Natural killer cell (primary cell): ENCODE measurements at regions not wholly inside any gene's neighbourhood (a gene's known extent, or its start where the extent isn't known, plus 50 kb on each side); places are given as distances from the start of the nearest gene placed in this dataset.
A peak's percentile ranks its signal among the peaks of the same experiment; 100 is the strongest.

ENCODE experiments used
- ATAC-seq, 3 donors: fragments of 150-1000 bp in 2 of 3; fragments of 200-7000 bp in 1 of 3; cut with Tn5 transposase; 1 replicate in 1 of 3; 2 replicates in 2 of 3; pipeline ENCODE4 v1.10.0; 2021; ENCODE audit warnings: mild to moderate bottlenecking in 2 of 3, moderate library complexity in 2 of 3
- DNase-seq, 2 donors: peaks; one replicate each; pipeline versions ENCODE4 v3.0.0 to v3.0.0-alpha.2; 2013 to 2021; ENCODE audit warnings: mixed read lengths in 1 of 2
- H3K27ac ChIP-seq: one replicate; pipeline ENCODE4 v1.5.1; 2013; ENCODE audit warnings: mild to moderate bottlenecking, low read length
- H3K27me3 ChIP-seq: one replicate; pipeline ENCODE4 v1.6.1; 2013; ENCODE audit warnings: low read length; ENCODE audit not compliant: control insufficient read depth, insufficient read depth
- H3K36me3 ChIP-seq: one replicate; pipeline ENCODE4 v1.6.1; 2013; ENCODE audit warnings: low read length; ENCODE audit not compliant: control insufficient read depth, insufficient read depth
- H3K4me1 ChIP-seq: one replicate; pipeline ENCODE4 v1.6.1; 2013; ENCODE audit warnings: low read length; ENCODE audit not compliant: control insufficient read depth, insufficient read depth
- H3K4me3 ChIP-seq: one replicate; pipeline ENCODE4 v1.5.1; 2013; ENCODE audit warnings: low read length
- H3K9me3 ChIP-seq: one replicate; pipeline ENCODE4 v1.6.1; 2013; ENCODE audit warnings: low read length; ENCODE audit not compliant: control insufficient read depth, insufficient read depth
- H3K27ac Mint-ChIP-seq, 2 donors: one replicate each; pipeline ENCODE4 v1.8.0; 2022; ENCODE audit warnings: mild to moderate bottlenecking in 2 of 2, mixed read lengths in 2 of 2, moderate library complexity in 1 of 2
- H3K27me3 Mint-ChIP-seq, 2 donors: one replicate each; pipeline ENCODE4 v1.8.0; 2022; ENCODE audit warnings: low read depth in 2 of 2, mixed read lengths in 2 of 2
- H3K36me3 Mint-ChIP-seq: one replicate; pipeline ENCODE4 v1.8.0; 2022; ENCODE audit warnings: mixed read lengths
- H3K4me1 Mint-ChIP-seq, 2 donors: one replicate each; pipeline ENCODE4 v1.8.0; 2022; ENCODE audit warnings: mixed read lengths in 2 of 2
- H3K4me3 Mint-ChIP-seq: one replicate; pipeline ENCODE4 v1.8.0; 2022; ENCODE audit warnings: mild to moderate bottlenecking, moderate library complexity, mixed read lengths
- H3K9me3 Mint-ChIP-seq, 2 donors: one replicate each; pipeline ENCODE4 v1.8.0; 2022; ENCODE audit warnings: mixed read lengths in 2 of 2
- WGBS: methylation state at CpG from one replicate; pipeline ENCODE4 v1.1.7; 2013; ENCODE audit warnings: missing lambda C conversion rate; ENCODE audit not compliant: insufficient coverage; 5-methylcytosine and 5-hydroxymethylcytosine counted together
- intact Hi-C: fragments of 100-400 bp; cut with micrococcal nuclease; formaldehyde crosslinking; loops from one replicate; pipeline ENCODE4 v1.14.2; 2022
- TF ChIP-seq, protein P1 (sequence below): fragments of 200-600 bp; IDR thresholded peaks from one replicate; pipeline ENCODE4 v1.8.0; 2022; ENCODE audit warnings: antibody characterized with exemption

DNA sequence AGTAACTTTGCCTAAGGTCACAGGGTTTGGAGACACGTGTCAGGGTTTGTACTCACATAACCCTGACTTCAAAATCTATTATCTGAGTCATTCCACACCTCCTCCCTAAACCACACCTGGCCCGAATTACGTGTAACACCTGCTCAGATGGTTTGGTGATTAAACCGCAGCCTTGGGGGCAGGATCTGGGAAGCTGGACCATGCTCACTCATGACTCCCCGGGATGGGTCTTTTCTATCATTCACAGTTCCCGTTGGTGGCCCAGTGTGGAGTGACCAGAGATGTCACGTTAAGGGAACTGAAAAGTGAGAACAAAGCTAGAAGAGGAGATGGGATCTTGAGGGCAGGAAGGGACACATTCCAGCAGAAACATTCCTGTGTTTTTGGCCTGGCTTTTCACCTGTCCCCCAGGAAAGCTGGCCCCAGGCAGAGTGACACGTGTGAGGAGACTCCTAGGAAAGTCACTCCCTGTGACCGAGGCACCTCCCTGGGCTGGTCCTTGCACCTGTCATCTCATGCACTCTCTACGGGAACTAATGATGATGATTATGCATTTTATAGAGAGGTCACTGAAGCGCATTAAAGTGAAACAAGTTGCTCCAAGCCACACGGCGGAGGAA, 75.4 kb upstream of the POMGNT2 start:
- peak overlapping the region; percentile 71 for H3K4me3 Mint-ChIP-seq
- peak; percentile 48 to 62 (median 55) for ATAC-seq
- H3K9me3 Mint-ChIP-seq: no peaks in the 10 kb centered on the region
- H3K27me3 Mint-ChIP-seq: no peaks in the 10 kb centered on the region
- H3K27me3 ChIP-seq: no peaks in the 10 kb centered on the region
- H3K27ac ChIP-seq: peak overlapping the region; percentile 79
- no peaks in the 10 kb centered on the region for H3K36me3 Mint-ChIP-seq
- 44% methylated on average over 13 of the region's 13 CpGs for WGBS
- DNase-seq: peak; percentile 35 to 69
- TF ChIP-seq, protein P1, sequence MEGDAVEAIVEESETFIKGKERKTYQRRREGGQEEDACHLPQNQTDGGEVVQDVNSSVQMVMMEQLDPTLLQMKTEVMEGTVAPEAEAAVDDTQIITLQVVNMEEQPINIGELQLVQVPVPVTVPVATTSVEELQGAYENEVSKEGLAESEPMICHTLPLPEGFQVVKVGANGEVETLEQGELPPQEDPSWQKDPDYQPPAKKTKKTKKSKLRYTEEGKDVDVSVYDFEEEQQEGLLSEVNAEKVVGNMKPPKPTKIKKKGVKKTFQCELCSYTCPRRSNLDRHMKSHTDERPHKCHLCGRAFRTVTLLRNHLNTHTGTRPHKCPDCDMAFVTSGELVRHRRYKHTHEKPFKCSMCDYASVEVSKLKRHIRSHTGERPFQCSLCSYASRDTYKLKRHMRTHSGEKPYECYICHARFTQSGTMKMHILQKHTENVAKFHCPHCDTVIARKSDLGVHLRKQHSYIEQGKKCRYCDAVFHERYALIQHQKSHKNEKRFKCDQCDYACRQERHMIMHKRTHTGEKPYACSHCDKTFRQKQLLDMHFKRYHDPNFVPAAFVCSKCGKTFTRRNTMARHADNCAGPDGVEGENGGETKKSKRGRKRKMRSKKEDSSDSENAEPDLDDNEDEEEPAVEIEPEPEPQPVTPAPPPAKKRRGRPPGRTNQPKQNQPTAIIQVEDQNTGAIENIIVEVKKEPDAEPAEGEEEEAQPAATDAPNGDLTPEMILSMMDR: no peak
- intact Hi-C loops: loop anchor here (2.0 kb wide), 1 partner anchor 105 kb away; the partner anchor contains the start of gene SNRK
- peaks cover 43% of the 10 kb centered on the region for H3K4me1 ChIP-seq
- H3K36me3 ChIP-seq: no peaks in the 10 kb centered on the region
- no peak overlapping the region for H3K4me3 ChIP-seq
- no peaks in the 10 kb centered on the region for H3K9me3 ChIP-seq
- H3K27ac Mint-ChIP-seq: peak overlapping the region; percentile 83 to 88
- peaks cover 42 to 67% of the 10 kb centered on the region in 2 donors for H3K4me1 Mint-ChIP-seq

GRCh38 chr3:43180694-43181093, 74.8 kb upstream of the POMGNT2 start:
- Mint-ChIP-seq H3K4me3 (peak overlapping the region; percentile 71), H3K36me3 (no peaks in the 10 kb centered on the region), H3K4me1 (peaks cover 44 to 63% of the 10 kb centered on the region in 2 donors), H3K9me3 (no peaks in the 10 kb centered on the region), H3K27ac (peak overlapping the region; percentile 83 to 88), H3K27me3 (no peaks in the 10 kb centered on the region)
- Histone ChIP-seq H3K4me3 (no peak overlapping the region), H3K9me3 (no peaks in the 10 kb centered on the region), H3K4me1 (peaks cover 43% of the 10 kb centered on the region), H3K27me3 (no peaks in the 10 kb centered on the region), H3K36me3 (no peaks in the 10 kb centered on the region), H3K27ac (peak overlapping the region; percentile 79)
- DNase-seq: peak in 1 of 2 donors; percentile 11
- peak in 1 of 3 donors; percentile 7 for ATAC-seq
- intact Hi-C loops: loop anchor here (2.0 kb wide), 1 partner anchor 106 kb away; the partner anchor contains the start of gene SNRK
- TF ChIP-seq, protein P1: no peak
- WGBS: 71% methylated on average over 6 of the region's 6 CpGs

DNA sequence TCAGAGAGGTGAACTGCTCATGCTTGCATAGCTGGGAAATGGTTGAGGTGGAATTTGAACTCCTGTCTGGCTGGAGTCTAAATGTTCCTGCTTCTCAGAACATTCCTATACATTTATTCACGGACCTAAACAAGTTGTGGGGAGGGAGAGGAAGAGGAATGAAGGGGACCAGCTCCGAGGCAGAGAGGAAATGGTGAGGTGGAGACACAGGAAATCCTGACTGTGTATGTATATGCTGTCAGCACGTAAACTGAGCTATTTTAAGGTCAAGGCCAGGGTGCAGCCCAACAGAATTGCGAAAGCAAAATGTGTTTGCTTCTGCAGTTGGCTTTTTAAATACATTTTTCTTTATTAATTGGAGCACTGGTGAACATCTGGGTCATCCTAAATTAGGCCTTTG, 74.1 kb upstream of the POMGNT2 start:
- Mint-ChIP-seq H3K27ac (peak overlapping the region; percentile 83 to 88), H3K4me1 (peaks cover 44 to 63% of the 10 kb centered on the region in 2 donors), H3K4me3 (peak overlapping the region; percentile 80), H3K36me3 (no peaks in the 10 kb centered on the region), H3K9me3 (no peaks in the 10 kb centered on the region), H3K27me3 (no peaks in the 10 kb centered on the region)
- H3K4me1 ChIP-seq: peaks cover 43% of the 10 kb centered on the region
- TF ChIP-seq, protein P1: no peak
- H3K27me3 ChIP-seq: no peaks in the 10 kb centered on the region
- H3K27ac ChIP-seq: peak overlapping the region; percentile 79
- ATAC-seq: peak; percentile 88 to 94 (median 90)
- no peaks in the 10 kb centered on the region for H3K36me3 ChIP-seq
- DNase-seq: peak; percentile 37 to 74
- H3K4me3 ChIP-seq: no peak overlapping the region
- intact Hi-C loops: loop anchor here (2.0 kb wide), 1 partner anchor 107 kb away; the partner anchor contains the start of gene SNRK
- WGBS: 0% methylated on average over 3 of the region's 4 CpGs
- H3K9me3 ChIP-seq: no peaks in the 10 kb centered on the region
